ENCODE measurements at regions not wholly inside any gene's neighbourhood (a gene's known extent, or its start where the extent isn't known, plus 50 kb on each side); places are given as distances from the start of the nearest gene placed in this dataset.

- no peak for TF ChIP-seq CTCF (IDR thresholded peaks at IDR 0.05; ENCODE audit: low read length)
- TF ChIP-seq EZH2 (IDR thresholded peaks at IDR 0.05; ENCODE audit: borderline replicate concordance, low read length) = no peak
Measured at GRCh38 chr3:28634019-28634418, 285.4 kb upstream of the AZI2 start.
